ENCODE measurements at regions not wholly inside any gene's neighbourhood (a gene's known extent, or its start where the extent isn't known, plus 50 kb on each side); places are given as distances from the start of the nearest gene placed in this dataset.

- no peak for TF ChIP-seq CTCF (IDR thresholded peaks at IDR 0.05)
- TF ChIP-seq POLR2A (IDR thresholded peaks at IDR 0.05): no peak
Measured at GRCh38 chr20:50345712-50346373, 155.2 kb downstream of the CEBPB start.
